ENCODE measurements at regions not wholly inside any gene's neighbourhood (a gene's known extent, or its start where the extent isn't known, plus 50 kb on each side); places are given as distances from the start of the nearest gene placed in this dataset.

DNA sequence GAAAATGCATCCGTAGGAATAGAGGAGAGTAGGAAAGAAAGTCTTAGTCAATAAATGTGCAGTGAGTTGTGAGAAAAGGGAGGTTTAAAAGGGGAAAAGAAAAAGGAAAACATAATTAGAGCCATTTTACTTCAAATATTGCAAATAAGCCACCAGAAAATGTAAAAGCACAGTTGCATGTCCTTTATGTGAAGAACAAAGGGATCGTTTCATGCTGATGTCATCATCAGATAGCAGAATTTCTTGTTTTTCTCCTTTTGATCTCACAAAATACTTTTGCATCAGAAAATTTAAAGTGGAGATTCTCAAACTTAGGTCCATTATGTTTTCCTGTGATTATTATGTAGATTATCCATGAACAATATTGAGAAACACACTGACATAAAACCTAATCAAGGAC, 166.7 kb downstream of the HAO1 start:
- TF ChIP-seq, protein P1, sequence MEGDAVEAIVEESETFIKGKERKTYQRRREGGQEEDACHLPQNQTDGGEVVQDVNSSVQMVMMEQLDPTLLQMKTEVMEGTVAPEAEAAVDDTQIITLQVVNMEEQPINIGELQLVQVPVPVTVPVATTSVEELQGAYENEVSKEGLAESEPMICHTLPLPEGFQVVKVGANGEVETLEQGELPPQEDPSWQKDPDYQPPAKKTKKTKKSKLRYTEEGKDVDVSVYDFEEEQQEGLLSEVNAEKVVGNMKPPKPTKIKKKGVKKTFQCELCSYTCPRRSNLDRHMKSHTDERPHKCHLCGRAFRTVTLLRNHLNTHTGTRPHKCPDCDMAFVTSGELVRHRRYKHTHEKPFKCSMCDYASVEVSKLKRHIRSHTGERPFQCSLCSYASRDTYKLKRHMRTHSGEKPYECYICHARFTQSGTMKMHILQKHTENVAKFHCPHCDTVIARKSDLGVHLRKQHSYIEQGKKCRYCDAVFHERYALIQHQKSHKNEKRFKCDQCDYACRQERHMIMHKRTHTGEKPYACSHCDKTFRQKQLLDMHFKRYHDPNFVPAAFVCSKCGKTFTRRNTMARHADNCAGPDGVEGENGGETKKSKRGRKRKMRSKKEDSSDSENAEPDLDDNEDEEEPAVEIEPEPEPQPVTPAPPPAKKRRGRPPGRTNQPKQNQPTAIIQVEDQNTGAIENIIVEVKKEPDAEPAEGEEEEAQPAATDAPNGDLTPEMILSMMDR (IDR thresholded peaks at IDR 0.05): no peak
- no peak for TF ChIP-seq POLR2A (IDR thresholded peaks at IDR 0.05)
